Left lung (tissue), 4 donors: ENCODE measurements at regions not wholly inside any gene's neighbourhood (a gene's known extent, or its start where the extent isn't known, plus 50 kb on each side); places are given as distances from the start of the nearest gene placed in this dataset.
"Not testable (repeated sequence)": the region's sequence is repeated elsewhere in the genome, so short reads cannot be mapped to it uniquely, and the experiment has no call there.

Experiments
- ATAC-seq: fragments of 200-7000 bp; cut with Tn5 transposase; one replicate; pipeline ENCODE4 v1.9.1; 2020; ENCODE audit warnings: moderate library complexity
- DNase-seq, 4 donors: peaks; one replicate each; pipeline ENCODE4 v3.0.0-alpha.2; 2013 to 2020
- H3K27ac ChIP-seq, 2 donors: fragments of 200-600 bp; sonication (generic) in 1 of 2; one replicate each; pipeline versions ENCODE4 v1.5.0 to v1.8.0; 2020 to 2021
- H3K27me3 ChIP-seq, 2 donors: fragments of 200-600 bp; sonication (generic) in 1 of 2; one replicate each; pipeline versions ENCODE4 v1.5.0 to v1.8.0; 2020 to 2021
- H3K36me3 ChIP-seq, 2 donors: fragments of 200-600 bp; sonication (generic) in 1 of 2; one replicate each; pipeline versions ENCODE4 v1.5.0 to v1.8.0; 2020 to 2021
- H3K4me1 ChIP-seq, 2 donors: fragments of 200-600 bp; one replicate each; pipeline ENCODE4 v1.8.0; 2021
- H3K4me3 ChIP-seq, 2 donors: fragments of 200-600 bp; sonication (generic) in 1 of 2; one replicate each; pipeline versions ENCODE4 v1.5.0 to v1.8.0; 2020 to 2021; ENCODE audit warnings: mild to moderate bottlenecking in 1 of 2
- H3K9me3 ChIP-seq, 2 donors: fragments of 200-600 bp; sonication (generic) in 1 of 2; one replicate each; pipeline versions ENCODE4 v1.5.0 to v1.8.0; 2020 to 2021
- CTCF ChIP-seq, 2 donors: fragments of 200-600 bp; sonication (generic) in 1 of 2; IDR thresholded peaks; one replicate each; pipeline versions ENCODE4 v1.5.0 to v1.8.0; 2021; ENCODE audit warnings: antibody characterized with exemption in 2 of 2
- intact Hi-C, 2 donors: fragments of 100-400 bp; cut with DNase I; formaldehyde crosslinking; loops; one replicate each; pipeline versions ENCODE4 v1.11.2 to v1.14.2; 2022
- donor health status: DM: no; HTN: yes; CAD: no.
- donor health status: DM: no; HTN: no; CAD: no.

GRCh38 chr6:139736325-139736906, 362.0 kb upstream of the CITED2 start:
- DNase-seq (no peak), ATAC-seq (no peak)
- TF ChIP-seq CTCF (IDR thresholded peaks at IDR 0.05) = no peak
- no peaks in the 10 kb centered on the region for H3K4me1 ChIP-seq
- no peaks in the 10 kb centered on the region for H3K36me3 ChIP-seq
- intact Hi-C loops = no loop called here
- no peaks in the 10 kb centered on the region for H3K27me3 ChIP-seq
- no peaks in the 10 kb centered on the region for H3K9me3 ChIP-seq
- no peak overlapping the region for H3K4me3 ChIP-seq
- H3K27ac ChIP-seq = no peak overlapping the region

- no peaks in the 10 kb centered on the region for H3K4me1 ChIP-seq
- DNase-seq (no peak), ATAC-seq (no peak)
- no peaks in the 10 kb centered on the region for H3K27me3 ChIP-seq
- H3K36me3 ChIP-seq = no peaks in the 10 kb centered on the region
- no peak for TF ChIP-seq CTCF (IDR thresholded peaks at IDR 0.05)
- intact Hi-C loops = no loop called here
- H3K9me3 ChIP-seq = no peaks in the 10 kb centered on the region
- H3K27ac ChIP-seq = no peak overlapping the region
- H3K4me3 ChIP-seq = no peak overlapping the region
Observed at GRCh38 chr6:139732451-139732850, 358.0 kb upstream of the CITED2 start.

DNA sequence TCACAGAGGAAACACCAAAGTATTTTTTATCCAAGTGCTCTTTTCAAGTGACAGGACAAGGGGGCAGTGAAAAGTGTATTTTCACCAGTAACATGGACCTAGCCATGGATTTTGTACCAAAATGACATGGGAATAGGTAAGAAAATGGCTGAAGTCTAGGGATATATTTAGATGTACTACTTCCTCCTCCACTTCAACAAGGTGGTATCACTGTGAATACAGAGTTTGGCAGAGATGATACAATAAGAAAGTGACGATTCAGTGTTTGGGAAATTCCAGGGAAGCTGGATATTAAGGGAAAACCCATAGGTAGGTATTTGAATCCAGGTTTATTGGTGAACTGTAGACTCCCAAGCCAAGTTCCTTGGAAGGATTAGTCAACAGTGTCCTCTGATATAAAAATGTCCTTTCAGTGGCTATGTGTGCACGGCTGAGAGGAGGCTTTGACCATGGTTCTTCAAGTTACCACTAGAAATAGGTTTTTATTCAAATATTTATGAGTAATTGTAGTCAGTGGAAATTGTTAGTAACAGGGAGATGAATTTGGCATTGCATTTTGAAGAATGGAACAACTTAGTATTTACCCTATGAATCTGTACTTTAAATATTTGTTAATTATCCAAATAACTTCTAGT, 356.0 kb upstream of the CITED2 start:
- no peak for ATAC-seq
- TF ChIP-seq CTCF (IDR thresholded peaks at IDR 0.05) = no peak
- intact Hi-C loops = no loop called here

GRCh38 chr6:139728876-139729427, 354.5 kb upstream of the CITED2 start:
- H3K36me3 ChIP-seq = no peaks in the 10 kb centered on the region
- no peaks in the 10 kb centered on the region for H3K27me3 ChIP-seq
- intact Hi-C loops = no loop called here
- H3K4me3 ChIP-seq = no peak overlapping the region
- TF ChIP-seq CTCF (IDR thresholded peaks at IDR 0.05) = no peak
- no peak overlapping the region for H3K27ac ChIP-seq
- H3K4me1 ChIP-seq = no peaks in the 10 kb centered on the region
- no peaks in the 10 kb centered on the region for H3K9me3 ChIP-seq
- no peak for DNase-seq
- ATAC-seq = no peak

More for the DNA sequence above, 356.0 kb upstream of the CITED2 start:
- Histone ChIP-seq H3K36me3 (no peaks in the 10 kb centered on the region), H3K27me3 (no peaks in the 10 kb centered on the region), H3K4me1 (no peaks in the 10 kb centered on the region), H3K9me3 (no peaks in the 10 kb centered on the region), H3K27ac (no peak overlapping the region), H3K4me3 (no peak overlapping the region)
- no peak for DNase-seq

DNA sequence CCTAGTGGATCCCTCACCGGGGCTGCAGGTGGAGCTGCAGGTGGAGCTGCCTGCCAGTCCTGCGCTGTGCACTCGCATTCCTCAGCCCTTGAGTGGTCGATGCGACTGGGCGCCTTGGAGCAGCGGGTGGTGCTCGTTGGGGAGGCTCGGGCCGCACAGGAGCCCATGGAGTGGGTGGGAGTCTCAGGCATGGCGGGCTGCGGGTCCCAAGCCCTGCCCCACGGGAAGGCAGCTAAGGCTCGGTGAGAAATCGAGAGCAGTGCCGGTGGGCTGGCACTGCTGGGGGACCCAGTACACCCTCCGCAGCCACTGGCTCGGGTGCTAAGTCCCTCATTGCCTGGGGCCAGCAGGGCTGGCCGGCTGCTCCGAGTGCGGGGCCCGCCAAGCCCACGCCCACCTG, 351.8 kb upstream of the CITED2 start:
- H3K4me3 ChIP-seq, intact Hi-C loops, H3K27me3 ChIP-seq, H3K27ac ChIP-seq, ATAC-seq, H3K36me3 ChIP-seq, H3K4me1 ChIP-seq, H3K9me3 ChIP-seq: not testable (repeated sequence)
- peak in 1 of 4 donors; percentile 69 for DNase-seq
